T-helper 2 cell (primary cell): ENCODE measurements at regions not wholly inside any gene's neighbourhood (a gene's known extent, or its start where the extent isn't known, plus 50 kb on each side); places are given as distances from the start of the nearest gene placed in this dataset.

Source experiments
- DNase-seq, 5 experiments: peaks; one replicate each; pipeline versions ENCODE4 v3.0.0 to v3.0.0-alpha.2; 2012 to 2022

GRCh38 chr6:167494698-167495435 lies 170.0 kb downstream of the TTLL2 start:
- DNase-seq: no peak

DNA sequence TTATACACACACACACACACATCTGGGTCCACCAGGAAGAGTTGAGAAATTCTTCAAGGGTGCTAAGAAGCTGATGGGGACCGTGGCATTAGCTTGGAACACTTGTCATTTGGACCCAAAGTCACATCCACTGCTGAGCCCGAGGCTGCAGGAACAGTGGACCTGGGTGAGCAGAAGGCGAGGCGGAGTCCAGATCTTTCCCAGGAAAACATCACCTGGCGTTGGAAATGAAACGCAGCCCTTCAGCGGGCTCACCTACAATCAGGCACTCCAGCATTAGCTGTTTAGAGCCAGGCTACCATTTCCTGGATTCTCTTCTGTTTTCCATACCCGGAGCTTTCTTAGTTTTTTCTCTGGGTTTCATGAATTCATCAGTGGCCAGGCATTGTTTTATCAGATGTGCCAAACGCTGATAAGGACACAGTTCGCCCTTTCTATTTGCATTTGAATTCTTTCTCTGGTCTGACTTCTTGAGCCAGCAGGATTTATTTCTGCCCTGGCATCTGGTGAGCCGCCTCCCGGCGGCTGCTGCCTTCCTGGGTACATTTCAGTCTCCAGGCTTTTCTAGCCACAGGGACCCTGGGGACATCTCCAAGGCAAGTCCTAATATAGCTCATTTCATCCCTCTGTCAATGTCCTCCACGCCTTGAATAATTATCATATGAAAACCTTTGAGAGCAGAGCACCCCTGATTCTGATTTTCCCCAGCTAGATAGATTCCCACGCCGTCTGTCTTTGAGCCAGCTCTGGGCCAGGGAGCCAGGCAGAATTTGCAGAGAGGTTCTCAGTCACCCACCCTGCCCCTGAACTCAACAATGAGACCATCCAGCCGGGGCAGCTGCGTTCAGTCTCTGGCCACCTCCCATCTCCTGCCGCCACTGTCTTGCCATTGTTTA lies 170.9 kb downstream of the TTLL2 start:
- no peak for DNase-seq

GRCh38 chr6:167496707-167497106 lies 171.8 kb downstream of the TTLL2 start:
- DNase-seq: no peak

- DNase-seq: no peak
These were observed 172.7 kb downstream of the TTLL2 start for GRCh38 chr6:167497428-167498056.

DNA sequence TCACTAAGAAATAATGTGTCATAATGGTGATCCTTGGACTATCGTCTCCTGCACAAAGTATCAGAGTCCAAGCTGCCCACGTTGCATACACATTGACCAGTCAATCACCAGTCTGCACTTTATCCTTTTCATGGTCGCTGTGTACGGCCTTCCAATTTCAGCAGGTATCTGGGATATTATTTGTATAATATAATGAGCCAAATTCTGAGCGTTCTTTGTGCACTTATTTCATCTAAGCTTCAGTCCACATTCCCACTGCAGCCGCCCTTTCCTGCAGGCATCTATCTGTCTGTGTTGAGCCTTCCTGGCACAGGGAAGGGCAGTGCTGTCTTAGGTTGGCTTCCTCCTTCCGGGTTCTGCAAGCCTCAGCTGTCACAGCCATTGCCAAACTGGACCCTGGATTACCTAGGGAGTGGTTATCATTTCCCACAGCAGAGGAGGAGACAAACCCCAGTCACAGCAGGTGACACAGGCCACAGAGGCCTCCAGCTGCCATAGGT lies 174.3 kb downstream of the TTLL2 start:
- no peak for DNase-seq

GRCh38 chr6:167500961-167501360 lies 176.1 kb downstream of the TTLL2 start:
- no peak for DNase-seq

GRCh38 chr6:167501831-167502385 lies 177.0 kb downstream of the TTLL2 start:
- no peak for DNase-seq

- DNase-seq: no peak
These were observed 177.6 kb downstream of the TTLL2 start for GRCh38 chr6:167502471-167502870.

- no peak for DNase-seq
These were observed 179.6 kb downstream of the TTLL2 start for GRCh38 chr6:167504385-167504961.

DNA sequence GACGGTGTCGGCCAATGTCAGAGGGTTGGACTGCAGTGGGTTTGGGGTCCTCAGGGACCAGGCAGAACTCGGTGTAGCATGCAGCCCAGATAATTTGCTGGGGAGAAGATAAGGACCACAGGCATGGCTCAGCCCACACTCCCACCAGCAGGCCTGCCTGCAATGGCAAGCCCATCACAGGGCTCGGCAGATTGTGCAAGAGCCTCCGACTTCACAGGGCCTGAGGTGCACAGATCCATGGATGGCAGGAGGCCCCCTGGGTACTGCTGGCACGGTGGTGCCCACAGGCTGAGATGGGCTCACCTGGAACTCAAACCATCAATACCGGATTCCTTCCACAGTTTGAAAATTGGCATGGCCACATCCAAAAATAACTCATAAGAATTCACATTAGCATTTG lies 180.3 kb downstream of the TTLL2 start:
- DNase-seq: no peak

- DNase-seq: no peak
These were observed 180.9 kb downstream of the TTLL2 start for GRCh38 chr6:167505782-167506181.

GRCh38 chr6:167506443-167507301 lies 181.8 kb downstream of the TTLL2 start:
- no peak for DNase-seq

DNA sequence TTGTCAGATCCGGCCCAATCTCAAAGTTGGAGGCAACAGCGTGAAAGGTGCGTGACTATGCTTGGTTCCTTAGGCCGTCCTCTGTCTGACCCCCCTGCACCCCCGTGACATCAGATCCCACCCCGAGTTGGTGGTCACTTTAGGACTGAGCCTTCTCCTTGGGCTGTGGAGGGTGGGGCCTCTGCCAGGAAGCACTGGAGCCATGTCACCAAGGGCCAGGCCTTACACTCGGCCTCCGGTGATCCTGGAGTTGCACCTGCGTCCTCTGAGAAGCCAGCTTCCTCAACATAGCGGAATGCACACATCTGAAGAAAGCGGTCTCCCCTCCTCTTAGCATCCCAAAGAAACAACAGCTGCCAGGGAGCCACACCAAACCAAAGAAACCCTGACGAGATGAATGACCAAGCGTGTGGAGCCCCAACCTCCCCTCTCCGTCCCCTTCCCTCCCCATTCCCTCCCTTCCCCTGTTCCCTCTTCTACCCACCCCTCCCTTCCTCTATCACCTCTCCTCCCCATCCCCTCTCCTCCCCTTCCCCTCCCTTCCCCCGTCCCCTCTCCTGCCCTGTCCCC lies 182.6 kb downstream of the TTLL2 start:
- no peak for DNase-seq

- no peak for DNase-seq
These were observed 184.3 kb downstream of the TTLL2 start for GRCh38 chr6:167508919-167509852.

GRCh38 chr6:167509853-167510220 lies 185.0 kb downstream of the TTLL2 start:
- DNase-seq: no peak

DNA sequence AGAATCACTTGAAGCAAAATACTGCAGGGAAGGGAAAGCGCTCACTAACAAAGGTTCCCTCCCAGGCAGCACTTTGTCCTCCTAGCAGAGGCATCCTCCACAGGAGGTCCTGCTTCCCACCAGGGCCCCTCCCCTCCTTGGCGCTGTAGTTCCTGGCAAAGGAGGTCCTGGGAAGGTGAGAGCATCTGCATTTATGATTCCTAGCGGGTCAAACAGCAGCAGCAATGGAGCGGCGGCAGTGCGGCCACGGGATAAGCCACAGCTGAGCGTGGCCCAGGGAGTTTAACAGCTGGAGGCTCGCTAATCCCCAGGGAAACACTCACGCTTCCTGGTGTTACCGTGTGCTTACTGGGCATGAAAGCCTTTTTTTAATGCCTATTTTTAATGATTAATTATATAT lies 185.8 kb downstream of the TTLL2 start:
- DNase-seq: no peak

DNA sequence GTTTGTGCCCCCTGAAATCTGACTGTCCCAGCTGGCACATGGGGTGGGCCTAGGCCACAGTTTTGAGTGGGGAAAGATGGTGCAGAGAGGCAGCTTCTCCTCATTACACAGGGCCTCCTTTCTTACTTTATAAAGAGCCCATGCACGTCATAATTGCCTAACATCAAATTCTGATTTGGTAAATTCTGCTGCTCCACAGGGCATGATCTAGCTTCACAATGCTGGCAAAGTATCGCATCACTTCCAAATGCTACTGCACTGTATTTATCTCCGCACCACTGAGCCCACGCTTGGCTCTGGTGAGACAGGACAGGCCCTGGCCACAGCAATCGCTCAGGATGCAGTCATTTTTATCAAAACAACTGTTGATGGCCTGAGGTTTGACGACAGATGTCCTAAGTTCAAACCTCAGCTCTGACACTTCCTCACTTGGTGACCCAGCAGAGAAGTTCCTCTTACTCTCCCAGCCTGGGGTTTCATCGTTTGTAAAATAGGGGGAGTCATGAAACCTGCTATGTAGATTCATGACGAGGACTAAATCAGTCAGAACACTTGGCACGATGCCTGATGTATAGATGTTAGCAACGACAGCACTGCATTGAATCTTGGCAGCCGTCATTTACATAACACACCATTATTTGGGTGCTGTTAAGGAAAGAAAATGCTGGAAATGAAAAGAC lies 187.9 kb downstream of the TTLL2 start:
- DNase-seq: no peak

- DNase-seq: no peak
These were observed 188.9 kb downstream of the TTLL2 start for GRCh38 chr6:167513778-167514177.

GRCh38 chr6:167514524-167514923 lies 189.6 kb downstream of the TTLL2 start:
- no peak for DNase-seq
